Osteoblast (primary cell): ENCODE measurements at regions not wholly inside any gene's neighbourhood (a gene's known extent, or its start where the extent isn't known, plus 50 kb on each side); places are given as distances from the start of the nearest gene placed in this dataset.

Source experiments
- DNase-seq: peaks from one replicate; pipeline ENCODE4 v3.0.0; 2011; ENCODE audit warnings: low spot score, mixed read lengths; ENCODE audit not compliant: insufficient read length; ENCODE audit errors: missing footprints
- H2AFZ ChIP-seq: 2 replicates; pipeline ENCODE4 v1.6.0; 2011; ENCODE audit warnings: mild to moderate bottlenecking, low read length
- H3K27ac ChIP-seq: 2 replicates; pipeline ENCODE4 v1.5.1; 2011; ENCODE audit warnings: mild to moderate bottlenecking, low read depth, low read length, moderate library complexity
- H3K27me3 ChIP-seq: 2 replicates; pipeline ENCODE4 v1.6.0; 2012; ENCODE audit warnings: mild to moderate bottlenecking, control low read depth, inconsistent platforms, low read length, moderate library complexity; ENCODE audit not compliant: insufficient read depth
- H3K36me3 ChIP-seq: 2 replicates; pipeline ENCODE4 v1.5.1; 2011; ENCODE audit warnings: mild to moderate bottlenecking, low read length, control low read depth, moderate library complexity; ENCODE audit not compliant: insufficient read depth
- H3K4me1 ChIP-seq: 2 replicates; pipeline ENCODE4 v1.5.1; 2011; ENCODE audit warnings: mild to moderate bottlenecking, low read length, control low read depth, moderate library complexity; ENCODE audit not compliant: insufficient read depth
- H3K4me2 ChIP-seq: 2 replicates; pipeline ENCODE4 v1.6.0; 2011; ENCODE audit warnings: mild to moderate bottlenecking, low read length; ENCODE audit not compliant: insufficient read depth
- H3K4me3 ChIP-seq: fragments of 200-600 bp; sonication (generic); 3 replicates; pipeline ENCODE4 v1.5.1; 2012; ENCODE audit warnings: mild to moderate bottlenecking, low read length, inconsistent platforms; ENCODE audit not compliant: insufficient read depth
- H3K79me2 ChIP-seq: 2 replicates; pipeline ENCODE4 v1.6.0; 2012; ENCODE audit warnings: mild to moderate bottlenecking, low read length, control low read depth, inconsistent platforms; ENCODE audit not compliant: insufficient read depth
- H3K9me3 ChIP-seq: 2 replicates; pipeline ENCODE4 v1.5.1; 2011; ENCODE audit warnings: low read depth, low read length, control low read depth
- H4K20me1 ChIP-seq: 2 replicates; pipeline ENCODE4 v1.6.0; 2012; ENCODE audit warnings: mild to moderate bottlenecking, low read length, control low read depth; ENCODE audit not compliant: insufficient read depth
- TF ChIP-seq, protein P1 (sequence below): IDR thresholded peaks from 2 replicates; pipeline ENCODE4 v1.5.1; 2011; ENCODE audit warnings: mild to moderate bottlenecking, low read depth, low read length, moderate library complexity; ENCODE audit errors: extremely low read depth

DNA sequence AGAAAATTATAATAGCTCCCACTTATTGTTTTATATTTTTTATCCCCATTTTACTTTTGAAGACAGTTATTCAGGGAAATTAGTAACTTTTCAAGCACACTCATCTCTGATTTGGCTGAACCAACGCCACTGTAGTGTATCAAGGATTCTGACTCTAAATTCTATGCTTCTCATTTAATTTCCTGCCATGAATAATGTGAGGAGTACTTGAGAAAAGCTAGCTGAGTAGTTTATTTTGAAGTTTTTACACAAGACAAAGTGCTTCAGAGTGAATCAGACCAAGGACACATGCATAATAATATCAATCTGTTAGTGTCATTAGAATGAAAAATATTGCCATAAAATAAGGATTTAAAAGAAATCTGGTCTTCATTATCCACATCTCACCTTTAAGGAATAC, 329.9 kb downstream of the SLITRK6 start:
- no peaks in the 10 kb centered on the region for H4K20me1 ChIP-seq
- H3K36me3 ChIP-seq, result no peaks in the 10 kb centered on the region
- TF ChIP-seq, protein P1, sequence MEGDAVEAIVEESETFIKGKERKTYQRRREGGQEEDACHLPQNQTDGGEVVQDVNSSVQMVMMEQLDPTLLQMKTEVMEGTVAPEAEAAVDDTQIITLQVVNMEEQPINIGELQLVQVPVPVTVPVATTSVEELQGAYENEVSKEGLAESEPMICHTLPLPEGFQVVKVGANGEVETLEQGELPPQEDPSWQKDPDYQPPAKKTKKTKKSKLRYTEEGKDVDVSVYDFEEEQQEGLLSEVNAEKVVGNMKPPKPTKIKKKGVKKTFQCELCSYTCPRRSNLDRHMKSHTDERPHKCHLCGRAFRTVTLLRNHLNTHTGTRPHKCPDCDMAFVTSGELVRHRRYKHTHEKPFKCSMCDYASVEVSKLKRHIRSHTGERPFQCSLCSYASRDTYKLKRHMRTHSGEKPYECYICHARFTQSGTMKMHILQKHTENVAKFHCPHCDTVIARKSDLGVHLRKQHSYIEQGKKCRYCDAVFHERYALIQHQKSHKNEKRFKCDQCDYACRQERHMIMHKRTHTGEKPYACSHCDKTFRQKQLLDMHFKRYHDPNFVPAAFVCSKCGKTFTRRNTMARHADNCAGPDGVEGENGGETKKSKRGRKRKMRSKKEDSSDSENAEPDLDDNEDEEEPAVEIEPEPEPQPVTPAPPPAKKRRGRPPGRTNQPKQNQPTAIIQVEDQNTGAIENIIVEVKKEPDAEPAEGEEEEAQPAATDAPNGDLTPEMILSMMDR, result no peak
- no peaks in the 10 kb centered on the region for H3K27me3 ChIP-seq
- H3K79me2 ChIP-seq, result no peaks in the 10 kb centered on the region
- H3K4me3 ChIP-seq, result no peak overlapping the region
- H2AFZ ChIP-seq, result no peak overlapping the region
- no peaks in the 10 kb centered on the region for H3K4me1 ChIP-seq
- H3K4me2 ChIP-seq, result no peak overlapping the region
- no peak for DNase-seq
- no peak overlapping the region for H3K27ac ChIP-seq
- peaks cover 3% of the 10 kb centered on the region for H3K9me3 ChIP-seq

- no peaks in the 10 kb centered on the region for H3K36me3 ChIP-seq
- H4K20me1 ChIP-seq, result no peaks in the 10 kb centered on the region
- H2AFZ ChIP-seq, result no peak overlapping the region
- H3K79me2 ChIP-seq, result no peaks in the 10 kb centered on the region
- no peak overlapping the region for H3K4me2 ChIP-seq
- peaks cover 3% of the 10 kb centered on the region for H3K9me3 ChIP-seq
- no peak overlapping the region for H3K4me3 ChIP-seq
- no peaks in the 10 kb centered on the region for H3K27me3 ChIP-seq
- H3K4me1 ChIP-seq, result no peaks in the 10 kb centered on the region
- no peak overlapping the region for H3K27ac ChIP-seq
- no peak for DNase-seq
- TF ChIP-seq, protein P1, result no peak
Measured at GRCh38 chr13:85462792-85463425, 336.3 kb downstream of the SLITRK6 start.

DNA sequence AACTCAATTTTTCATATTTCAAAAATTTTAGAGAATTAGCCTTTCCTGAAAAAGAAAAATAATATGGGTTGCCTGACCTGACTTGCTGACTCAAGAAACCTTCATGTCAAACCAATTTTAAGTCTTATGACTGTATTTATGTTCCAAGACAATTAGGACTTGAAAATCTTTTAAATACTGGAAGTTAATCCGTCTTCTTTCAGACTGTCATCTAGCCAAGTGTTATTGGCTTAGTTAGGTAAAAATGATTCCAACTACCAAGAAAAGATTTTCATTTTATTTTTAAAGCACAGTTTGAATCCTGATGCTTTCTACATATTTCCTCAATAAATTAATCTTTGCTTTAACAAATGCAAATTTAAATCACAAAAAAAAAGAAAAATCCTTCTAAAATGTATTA, 337.6 kb downstream of the SLITRK6 start:
- no peak overlapping the region for H3K4me2 ChIP-seq
- H2AFZ ChIP-seq, result no peak overlapping the region
- H4K20me1 ChIP-seq, result no peaks in the 10 kb centered on the region
- H3K27me3 ChIP-seq, result no peaks in the 10 kb centered on the region
- H3K27ac ChIP-seq, result no peak overlapping the region
- H3K9me3 ChIP-seq, result peaks cover 3% of the 10 kb centered on the region
- TF ChIP-seq, protein P1, result no peak
- H3K79me2 ChIP-seq, result no peaks in the 10 kb centered on the region
- H3K4me1 ChIP-seq, result no peaks in the 10 kb centered on the region
- H3K36me3 ChIP-seq, result no peaks in the 10 kb centered on the region
- H3K4me3 ChIP-seq, result no peak overlapping the region
- no peak for DNase-seq

GRCh38 chr13:85445534-85445933, 353.7 kb downstream of the SLITRK6 start:
- DNase-seq, result no peak
- Histone ChIP-seq H3K79me2 (no peaks in the 10 kb centered on the region), H3K4me3 (no peak overlapping the region), H3K27ac (no peak overlapping the region), H3K4me1 (no peaks in the 10 kb centered on the region), H3K36me3 (no peaks in the 10 kb centered on the region), H3K27me3 (no peaks in the 10 kb centered on the region), H2AFZ (no peak overlapping the region), H4K20me1 (no peaks in the 10 kb centered on the region), H3K9me3 (no peaks in the 10 kb centered on the region), H3K4me2 (no peak overlapping the region)
- TF ChIP-seq, protein P1, result no peak
